T-cell (primary cell): ENCODE measurements at regions not wholly inside any gene's neighbourhood (a gene's known extent, or its start where the extent isn't known, plus 50 kb on each side); places are given as distances from the start of the nearest gene placed in this dataset.

Experiments
- ATAC-seq, 4 experiments: fragments of 200-7000 bp in 3 of 4; fragments of 150-1000 bp in 1 of 4; cut with Tn5 transposase; replicated peaks in 1 of 4; 1 replicate in 3 of 4; 2 replicates in 1 of 4; pipeline ENCODE4 v1.10.0; 2021; ENCODE audit warnings: moderate library complexity in 3 of 4, mild to moderate bottlenecking in 2 of 4, moderate number of reproducible peaks in 1 of 4
- CTCF ChIA-PET, 2 donors: fragments of 300-600 bp; sonication (Branson Sonifier 250); formaldehyde crosslinking; loops; one replicate each; lab custom pipeline; 2022; ENCODE audit warnings: antibody characterized with exemption in 2 of 2; lab: Charles Lee
- POLR2A ChIA-PET, 2 donors: fragments of 300-600 bp; sonication (Branson Sonifier 250); formaldehyde crosslinking; loops; one replicate each; lab custom pipeline; 2022; ENCODE audit warnings: antibody characterized with exemption in 2 of 2; lab: Charles Lee
- DNase-seq, 35 experiments: peaks; one replicate each; pipeline versions ENCODE4 v3.0.0 to v3.0.0-alpha.2; 2013 to 2023
- H3K27ac ChIP-seq: one replicate; pipeline ENCODE4 v1.5.1; 2013; ENCODE audit warnings: low read length
- H3K27me3 ChIP-seq, 2 experiments: replicated peaks in 1 of 2; 1 replicate in 1 of 2; 2 replicates in 1 of 2; pipeline versions ENCODE4 v1.6.1 to v1.7.0; 2013; ENCODE audit warnings: low read length in 1 of 2, mixed read lengths in 1 of 2; ENCODE audit not compliant: control insufficient read depth in 2 of 2, insufficient read depth in 2 of 2; ENCODE audit errors: extremely low read depth in 1 of 2
- H3K36me3 ChIP-seq, 2 donors: 1 replicate in 1 of 2; 2 replicates in 1 of 2; pipeline versions ENCODE4 v1.6.1 to v1.7.0; 2013; ENCODE audit warnings: low read length in 1 of 2; ENCODE audit not compliant: control insufficient read depth in 2 of 2, insufficient read depth in 1 of 2; ENCODE audit errors: extremely low read depth in 1 of 2
- H3K4me1 ChIP-seq, 2 experiments: 1 replicate in 1 of 2; 2 replicates in 1 of 2; pipeline versions ENCODE4 v1.6.1 to v1.7.0; 2013; ENCODE audit warnings: low read length in 2 of 2, mixed read lengths in 1 of 2; ENCODE audit not compliant: insufficient read depth in 2 of 2, control insufficient read depth in 1 of 2; ENCODE audit errors: extremely low read depth in 1 of 2
- H3K4me3 ChIP-seq, 2 donors: 1 replicate in 1 of 2; 2 replicates in 1 of 2; pipeline versions ENCODE4 v1.5.1 to v1.7.0; 2013; ENCODE audit warnings: mild to moderate bottlenecking in 2 of 2, low read length in 1 of 2, moderate library complexity in 1 of 2; ENCODE audit not compliant: control insufficient read depth in 1 of 2; ENCODE audit errors: extremely low read depth in 1 of 2
- H3K9me3 ChIP-seq: 2 replicates; pipeline ENCODE4 v1.7.0; 2013
- H3K27ac Mint-ChIP-seq, 2 donors: one replicate each; pipeline ENCODE4 v1.8.0; 2020 to 2021; ENCODE audit warnings: mild to moderate bottlenecking in 2 of 2, mixed read lengths in 2 of 2
- H3K27me3 Mint-ChIP-seq, 2 donors: one replicate each; pipeline ENCODE4 v1.8.0; 2021 to 2022; ENCODE audit warnings: mixed read lengths in 2 of 2
- H3K36me3 Mint-ChIP-seq: one replicate; pipeline ENCODE4 v1.8.0; 2021; ENCODE audit warnings: mixed read lengths
- H3K4me1 Mint-ChIP-seq, 3 donors: one replicate each; pipeline ENCODE4 v1.8.0; 2020 to 2022; ENCODE audit warnings: mixed read lengths in 3 of 3, mild to moderate bottlenecking in 1 of 3
- H3K4me3 Mint-ChIP-seq, 3 donors: one replicate each; pipeline ENCODE4 v1.8.0; 2020 to 2022; ENCODE audit warnings: mild to moderate bottlenecking in 3 of 3, mixed read lengths in 3 of 3, moderate library complexity in 3 of 3
- H3K9me3 Mint-ChIP-seq, 3 donors: one replicate each; pipeline ENCODE4 v1.8.0; 2020 to 2022; ENCODE audit warnings: mixed read lengths in 3 of 3
- WGBS: methylation state at CpG from one replicate; pipeline ENCODE4 v1.1.5; 2013; ENCODE audit warnings: missing lambda C conversion rate; ENCODE audit not compliant: insufficient coverage; 5-methylcytosine and 5-hydroxymethylcytosine counted together

GRCh38 chr3:56919797-56920195, 118.0 kb upstream of the ARHGEF3 start:
- Histone ChIP-seq H3K9me3 (no peaks in the 10 kb centered on the region), H3K36me3 (no peaks in the 10 kb centered on the region), H3K4me1 (peaks cover 61 to 68% of the 10 kb centered on the region in 2 experiments), H3K27ac (peak overlapping the region; percentile 38), H3K4me3 (no peak overlapping the region), H3K27me3 (no peaks in the 10 kb centered on the region)
- ChIA-PET CTCF (interaction anchor here in 1 of 2 donors (0.6 kb wide), 1 partner anchor 32 kb away, joined by 3 read pairs; no protein-coding TSS in a partner anchor), POLR2A (no interaction called here)
- Mint-ChIP-seq H3K36me3 (peaks cover 5% of the 10 kb centered on the region), H3K27me3 (no peaks in the 10 kb centered on the region), H3K9me3 (no peaks in the 10 kb centered on the region), H3K4me3 (peak overlapping the region in 1 of 3 donors; percentile 18), H3K27ac (peak overlapping the region; percentile 78 to 97), H3K4me1 (peaks cover 81 to 88% (median 87%) of the 10 kb centered on the region in 3 donors)
- ATAC-seq (no peak), DNase-seq (peak in 1 of 35 experiments; percentile 34)
- no CpG with 5 or more reads among the region's 4 CpGs for WGBS

- ChIA-PET CTCF (interaction anchor here in 1 of 2 donors (0.6 to 3.7 kb wide), 2 partner anchors 32 to 119 kb away, joined by 3 to 19 read pairs; partner anchors contain the start of gene ARHGEF3), POLR2A (interaction anchor here in 1 of 2 donors (1.0 kb wide), 1 partner anchor 677 kb away, joined by 4 read pairs; no protein-coding TSS in a partner anchor)
- Mint-ChIP-seq H3K27ac (peak overlapping the region; percentile 78 to 97), H3K27me3 (no peaks in the 10 kb centered on the region), H3K4me1 (peaks cover 81 to 88% (median 87%) of the 10 kb centered on the region in 3 donors), H3K36me3 (peaks cover 5% of the 10 kb centered on the region), H3K4me3 (peak overlapping the region in 2 of 3 donors; percentile 8 to 18), H3K9me3 (no peaks in the 10 kb centered on the region)
- peaks cover 59 to 63% of the 10 kb centered on the region in 2 experiments for H3K4me1 ChIP-seq
- WGBS = no CpG with 5 or more reads among the region's 5 CpGs
- H3K36me3 ChIP-seq = no peaks in the 10 kb centered on the region
- no peaks in the 10 kb centered on the region for H3K27me3 ChIP-seq
- no peaks in the 10 kb centered on the region for H3K9me3 ChIP-seq
- ATAC-seq (no peak), DNase-seq (peak in 2 of 35 experiments; percentile 15 to 52)
- H3K27ac ChIP-seq = peak overlapping the region; percentile 75
- no peak overlapping the region for H3K4me3 ChIP-seq
Measured at GRCh38 chr3:56919137-56919796, 117.5 kb upstream of the ARHGEF3 start.

GRCh38 chr3:56918111-56918568, 116.4 kb upstream of the ARHGEF3 start:
- DNase-seq = peak in 1 of 35 experiments; percentile 41
- no peak for ATAC-seq
- Mint-ChIP-seq H3K4me3 (peak overlapping the region; percentile 87 to 93 (median 91)), H3K36me3 (peaks cover 10% of the 10 kb centered on the region), H3K4me1 (peaks cover 82 to 89% (median 87%) of the 10 kb centered on the region in 3 donors), H3K27me3 (no peaks in the 10 kb centered on the region), H3K9me3 (no peaks in the 10 kb centered on the region), H3K27ac (peak overlapping the region; percentile 97 to 99)
- 5% methylated on average over 2 of the region's 7 CpGs for WGBS
- Histone ChIP-seq H3K27ac (peak overlapping the region; percentile 75), H3K9me3 (no peaks in the 10 kb centered on the region), H3K4me3 (peak overlapping the region in 1 of 2 donors; percentile 7), H3K27me3 (no peaks in the 10 kb centered on the region), H3K36me3 (no peaks in the 10 kb centered on the region), H3K4me1 (peaks cover 50 to 55% of the 10 kb centered on the region in 2 experiments)
- CTCF ChIA-PET = interaction anchor here (0.5 to 3.7 kb wide), 4 partner anchors 15 to 130 kb away, joined by 3 to 19 read pairs (median 4); partner anchors contain the start of gene ARHGEF3 (in 1 of the 2)
- POLR2A ChIA-PET = interaction anchor here in 1 of 2 donors (1.0 kb wide), 1 partner anchor 678 kb away, joined by 4 read pairs; no protein-coding TSS in a partner anchor

GRCh38 chr3:56917361-56918110, 115.8 kb upstream of the ARHGEF3 start:
- Mint-ChIP-seq H3K9me3 (no peaks in the 10 kb centered on the region), H3K36me3 (peaks cover 12% of the 10 kb centered on the region), H3K27ac (peak overlapping the region; percentile 97 to 99), H3K4me3 (peak overlapping the region; percentile 87 to 93 (median 91)), H3K4me1 (peaks cover 79 to 90% (median 88%) of the 10 kb centered on the region in 3 donors), H3K27me3 (no peaks in the 10 kb centered on the region)
- H3K27me3 ChIP-seq = no peaks in the 10 kb centered on the region
- ATAC-seq = no peak
- DNase-seq = peak in 1 of 35 experiments; percentile 54
- no peaks in the 10 kb centered on the region for H3K9me3 ChIP-seq
- ChIA-PET POLR2A (interaction anchor here in 1 of 2 donors (0.7 kb wide), 1 partner anchor 30 kb away, joined by 3 read pairs; no protein-coding TSS in a partner anchor), CTCF (interaction anchor here (0.5 to 3.7 kb wide), 8 partner anchors 15 to 347 kb away, joined by 3 to 19 read pairs (median 4); partner anchors contain the start of gene ARHGEF3 (in 1 of the 2))
- no peaks in the 10 kb centered on the region for H3K36me3 ChIP-seq
- peak overlapping the region; percentile 75 for H3K27ac ChIP-seq
- H3K4me1 ChIP-seq = peaks cover 46 to 53% of the 10 kb centered on the region in 2 experiments
- 36% methylated on average over 5 of the region's 7 CpGs for WGBS
- H3K4me3 ChIP-seq = peak overlapping the region in 1 of 2 donors; percentile 7

GRCh38 chr3:56916716-56917360, 115.1 kb upstream of the ARHGEF3 start:
- H3K27ac ChIP-seq = peak overlapping the region; percentile 75
- Mint-ChIP-seq H3K4me3 (peak overlapping the region; percentile 87 to 93 (median 91)), H3K4me1 (peaks cover 74 to 88% (median 87%) of the 10 kb centered on the region in 3 donors), H3K9me3 (no peaks in the 10 kb centered on the region), H3K36me3 (peaks cover 12% of the 10 kb centered on the region), H3K27ac (peak overlapping the region; percentile 97 to 99), H3K27me3 (no peaks in the 10 kb centered on the region)
- DNase-seq = peak in 1 of 35 experiments; percentile 27
- H3K9me3 ChIP-seq = no peaks in the 10 kb centered on the region
- ATAC-seq = peak; percentile 15 to 45 (median 35)
- WGBS = 14% methylated on average over 4 of the region's 4 CpGs
- H3K4me1 ChIP-seq = peaks cover 41 to 50% of the 10 kb centered on the region in 2 experiments
- H3K27me3 ChIP-seq = no peaks in the 10 kb centered on the region
- ChIA-PET CTCF (interaction anchor here (0.6 to 3.7 kb wide), 10 partner anchors 23 to 346 kb away, joined by 3 to 19 read pairs (median 4); partner anchors contain the start of gene ARHGEF3 (in 1 of the 2)), POLR2A (interaction anchor here (0.6 to 1.0 kb wide), 8 partner anchors 8 to 1117 kb away, joined by 3 to 7 read pairs (median 3); partner anchors contain the start of gene ARHGEF3 (in 1 of the 2))
- no peaks in the 10 kb centered on the region for H3K36me3 ChIP-seq
- H3K4me3 ChIP-seq = peak overlapping the region; percentile 77 to 81
